Chondrocyte (in vitro differentiated cells): ENCODE measurements at regions not wholly inside any gene's neighbourhood (a gene's known extent, or its start where the extent isn't known, plus 50 kb on each side); places are given as distances from the start of the nearest gene placed in this dataset.

Source experiments
- DNase-seq: peaks from one replicate; pipeline ENCODE4 v3.0.0; 2021; ENCODE audit warnings: mixed read lengths, low spot score
- H3K27ac Mint-ChIP-seq: one replicate; pipeline ENCODE4 v1.8.0; 2021; ENCODE audit warnings: mild to moderate bottlenecking, moderate library complexity, mixed read lengths; ENCODE audit not compliant: unreplicated experiment
- H3K27me3 Mint-ChIP-seq: 2 replicates; pipeline ENCODE4 v1.8.0; 2021; ENCODE audit warnings: low read depth, mixed read lengths
- H3K36me3 Mint-ChIP-seq: 2 replicates; pipeline ENCODE4 v1.8.0; 2021; ENCODE audit warnings: low read depth, mixed read lengths
- H3K4me1 Mint-ChIP-seq: 2 replicates; pipeline ENCODE4 v1.8.0; 2021; ENCODE audit warnings: low read depth, mild to moderate bottlenecking, mixed read lengths
- H3K4me3 Mint-ChIP-seq: one replicate; pipeline ENCODE4 v1.8.0; 2021; ENCODE audit warnings: mild to moderate bottlenecking, moderate library complexity, mixed read lengths; ENCODE audit not compliant: unreplicated experiment
- H3K9me3 Mint-ChIP-seq: 2 replicates; pipeline ENCODE4 v1.8.0; 2021; ENCODE audit warnings: low read depth, mixed read lengths
- CTCF ChIP-seq: fragments of 200-600 bp; sonication (generic); IDR thresholded peaks from 2 replicates; pipeline ENCODE4 v1.5.0; 2021; ENCODE audit warnings: antibody characterized with exemption, mild to moderate bottlenecking, moderate library complexity

DNA sequence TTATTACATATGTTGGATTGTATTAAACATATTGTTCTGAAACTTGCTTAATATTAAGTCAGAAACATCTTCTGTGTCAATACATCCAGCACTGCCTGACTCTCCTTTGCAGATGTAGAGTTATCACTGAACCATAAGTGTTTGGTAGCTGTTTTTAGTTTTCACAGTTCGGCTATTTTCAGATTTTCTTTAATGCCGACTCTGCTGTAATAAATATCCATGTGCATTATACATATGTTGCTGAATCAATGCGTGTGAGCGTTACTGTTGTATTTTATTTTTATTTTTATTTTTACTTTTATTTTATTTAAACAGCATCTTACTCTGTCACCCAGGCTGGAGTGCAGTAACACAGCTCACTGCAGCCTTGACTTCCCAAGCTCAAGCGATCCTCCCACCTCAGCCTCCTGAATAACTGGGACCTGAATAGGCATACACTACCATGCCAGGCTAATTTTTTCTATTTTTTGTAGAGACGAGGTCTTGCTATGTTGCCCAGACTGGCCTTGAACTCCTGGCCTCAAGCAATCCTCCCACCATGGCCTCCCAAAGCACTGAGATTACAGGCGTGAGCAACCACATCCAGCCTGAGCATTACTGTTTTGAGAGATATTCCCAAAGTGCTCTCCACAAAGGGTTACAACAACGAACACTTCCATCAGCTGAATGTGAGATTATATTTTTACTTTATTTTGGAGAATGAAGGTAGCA is 50.7 kb upstream of the NOCT start:
- no peaks in the 10 kb centered on the region for H3K27me3 Mint-ChIP-seq
- peaks cover 20% of the 10 kb centered on the region for H3K4me1 Mint-ChIP-seq
- no peaks in the 10 kb centered on the region for H3K9me3 Mint-ChIP-seq
- no peak overlapping the region for H3K4me3 Mint-ChIP-seq
- TF ChIP-seq CTCF: no peak
- H3K36me3 Mint-ChIP-seq: no peaks in the 10 kb centered on the region
- DNase-seq: no peak
- no peak overlapping the region for H3K27ac Mint-ChIP-seq

GRCh38 chr4:138963412-138963811 is 52.2 kb upstream of the NOCT start:
- no peak for DNase-seq
- peaks cover 24% of the 10 kb centered on the region for H3K4me1 Mint-ChIP-seq
- no peaks in the 10 kb centered on the region for H3K36me3 Mint-ChIP-seq
- H3K9me3 Mint-ChIP-seq: no peaks in the 10 kb centered on the region
- no peak overlapping the region for H3K4me3 Mint-ChIP-seq
- TF ChIP-seq CTCF: no peak
- H3K27me3 Mint-ChIP-seq: no peaks in the 10 kb centered on the region
- no peak overlapping the region for H3K27ac Mint-ChIP-seq

- Mint-ChIP-seq H3K36me3 (no peaks in the 10 kb centered on the region), H3K4me3 (no peak overlapping the region), H3K4me1 (peaks cover 24% of the 10 kb centered on the region), H3K27me3 (no peaks in the 10 kb centered on the region), H3K27ac (no peak overlapping the region), H3K9me3 (no peaks in the 10 kb centered on the region)
- TF ChIP-seq CTCF: no peak
- no peak for DNase-seq
Observed at GRCh38 chr4:138961664-138962063, 53.9 kb upstream of the NOCT start.

DNA sequence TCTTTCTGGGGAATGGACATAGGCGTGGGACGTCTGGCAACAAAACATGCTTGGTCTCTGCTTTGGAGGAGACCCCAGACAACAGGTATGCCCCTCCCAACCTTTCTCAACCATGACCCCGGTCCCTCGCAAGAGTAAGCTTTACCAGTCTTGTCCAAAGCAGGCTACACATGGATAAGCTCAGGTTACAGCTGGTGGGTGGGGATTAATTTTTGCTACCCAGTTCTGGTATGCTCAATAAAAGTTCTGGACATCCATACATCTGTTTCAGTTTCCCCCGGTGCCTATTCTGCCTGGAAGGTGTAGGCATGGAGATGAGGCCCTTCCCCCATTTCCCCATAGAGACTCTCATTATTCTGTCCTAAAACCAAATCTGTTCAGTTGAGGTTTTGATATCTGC is 54.5 kb upstream of the NOCT start:
- Mint-ChIP-seq H3K27me3 (no peaks in the 10 kb centered on the region), H3K9me3 (no peaks in the 10 kb centered on the region), H3K36me3 (no peaks in the 10 kb centered on the region), H3K4me3 (no peak overlapping the region), H3K27ac (peak overlapping the region; percentile 70), H3K4me1 (peaks cover 24% of the 10 kb centered on the region)
- no peak for DNase-seq
- no peak for TF ChIP-seq CTCF

DNA sequence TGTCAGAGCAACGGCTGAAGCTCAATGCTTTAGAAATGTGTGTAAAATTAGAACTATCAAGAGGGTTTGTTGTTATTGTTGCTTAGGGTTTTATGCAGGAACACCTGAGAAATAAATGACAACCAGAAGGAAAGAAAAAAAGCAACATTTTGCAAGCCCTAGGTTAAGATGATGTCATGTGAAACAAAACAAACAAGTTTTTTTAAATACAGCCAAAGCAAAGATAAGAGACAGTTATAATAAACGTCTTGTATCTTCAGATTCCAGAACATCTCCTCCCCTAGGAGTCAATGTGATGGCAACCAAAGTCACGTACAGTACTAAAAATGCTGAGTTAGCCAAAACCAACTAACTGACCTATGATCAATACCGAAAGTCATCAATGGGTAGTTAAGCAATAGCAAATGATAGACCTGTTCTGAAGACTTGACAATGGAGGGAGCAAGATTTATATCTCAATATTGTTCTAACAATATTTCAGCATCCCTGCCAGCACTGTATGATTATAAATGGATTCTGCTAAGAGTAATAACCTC is 55.3 kb upstream of the NOCT start:
- Mint-ChIP-seq H3K9me3 (no peaks in the 10 kb centered on the region), H3K27me3 (no peaks in the 10 kb centered on the region), H3K36me3 (no peaks in the 10 kb centered on the region), H3K4me3 (no peak overlapping the region), H3K27ac (peak overlapping the region; percentile 74), H3K4me1 (peaks cover 24% of the 10 kb centered on the region)
- no peak for DNase-seq
- TF ChIP-seq CTCF: no peak
